ENCODE measurements at regions not wholly inside any gene's neighbourhood (a gene's known extent, or its start where the extent isn't known, plus 50 kb on each side); places are given as distances from the start of the nearest gene placed in this dataset.

DNA sequence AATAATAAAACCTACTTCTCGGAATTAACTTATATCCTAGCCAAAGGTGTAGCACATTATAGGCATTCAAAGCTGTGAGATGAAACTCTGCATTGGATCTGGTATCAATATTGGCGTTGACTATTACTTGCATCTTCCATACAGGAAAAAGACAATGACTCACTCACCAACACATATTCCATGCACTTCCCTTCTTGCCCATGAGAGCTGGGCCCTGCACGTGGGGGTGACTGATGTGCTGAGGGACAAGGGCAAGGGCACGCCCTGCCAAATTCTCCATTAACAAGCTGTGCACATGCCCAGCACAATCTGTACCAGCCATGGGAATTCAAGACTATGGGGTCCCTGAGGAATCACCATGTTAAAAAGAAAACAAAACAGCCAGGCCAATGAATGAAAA is 188.1 kb upstream of the PDE1C start:
- TF ChIP-seq EZH2 (IDR thresholded peaks at IDR 0.05; ENCODE audit: borderline replicate concordance, insufficient read depth, low read length, poor library complexity, severe bottlenecking) = no peak
- TF ChIP-seq CTCF (IDR thresholded peaks at IDR 0.05; ENCODE audit: poor library complexity, severe bottlenecking) = no peak
- TF ChIP-seq TAF1 (IDR thresholded peaks at IDR 0.05; ENCODE audit: low read depth) = no peak

Data from neural cell (in vitro differentiated cells).